MM.1S (cell line): ENCODE measurements at regions not wholly inside any gene's neighbourhood (a gene's known extent, or its start where the extent isn't known, plus 50 kb on each side); places are given as distances from the start of the nearest gene placed in this dataset.

Experiments used
- EZH2 ChIP-seq: fragments of 300-600 bp; sonication (generic); optimal IDR thresholded peaks from 2 replicates; pipeline ENCODE3; 2017; ENCODE audit warnings: low read depth, mild to moderate bottlenecking, antibody characterized with exemption, low read length, mixed read lengths
- TF ChIP-seq, protein P1 (sequence below): fragments of 300-600 bp; sonication (generic); IDR thresholded peaks from 2 replicates; pipeline ENCODE4 v1.5.1; 2016; ENCODE audit warnings: antibody characterized with exemption, low read length, mixed read lengths

DNA sequence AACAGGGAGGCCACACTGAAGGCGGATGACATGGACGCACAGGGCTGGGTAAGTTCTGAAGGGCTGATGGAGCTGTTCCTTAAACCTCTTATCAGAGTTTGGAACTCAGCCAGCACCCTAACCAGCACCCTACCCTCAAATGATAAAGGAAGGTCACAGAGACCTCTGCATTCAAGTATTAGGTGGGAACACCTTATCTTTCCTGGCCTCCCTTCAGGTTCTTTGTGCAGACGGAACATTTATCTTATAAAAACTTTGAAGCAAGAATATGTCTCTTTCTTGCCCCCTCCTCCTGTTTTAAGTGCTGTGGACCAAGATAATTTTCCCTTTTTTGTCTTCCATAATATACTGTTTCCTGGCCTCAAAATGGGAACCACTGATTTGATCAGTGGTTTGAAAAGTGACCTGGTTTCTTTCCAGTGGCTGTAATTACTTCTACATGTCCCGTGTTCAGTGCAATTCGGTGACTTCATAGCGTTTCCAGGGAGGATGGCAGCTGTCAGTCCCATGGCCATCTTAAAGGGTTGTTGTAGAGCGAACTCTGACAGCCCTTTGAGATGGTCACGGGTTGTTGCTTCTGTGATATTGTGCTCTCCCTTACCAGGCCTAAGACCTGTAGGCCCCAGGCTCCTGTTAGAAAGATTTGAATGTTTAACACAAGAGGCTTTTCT lies 213.2 kb upstream of the MYLIP start:
- TF ChIP-seq, protein P1, sequence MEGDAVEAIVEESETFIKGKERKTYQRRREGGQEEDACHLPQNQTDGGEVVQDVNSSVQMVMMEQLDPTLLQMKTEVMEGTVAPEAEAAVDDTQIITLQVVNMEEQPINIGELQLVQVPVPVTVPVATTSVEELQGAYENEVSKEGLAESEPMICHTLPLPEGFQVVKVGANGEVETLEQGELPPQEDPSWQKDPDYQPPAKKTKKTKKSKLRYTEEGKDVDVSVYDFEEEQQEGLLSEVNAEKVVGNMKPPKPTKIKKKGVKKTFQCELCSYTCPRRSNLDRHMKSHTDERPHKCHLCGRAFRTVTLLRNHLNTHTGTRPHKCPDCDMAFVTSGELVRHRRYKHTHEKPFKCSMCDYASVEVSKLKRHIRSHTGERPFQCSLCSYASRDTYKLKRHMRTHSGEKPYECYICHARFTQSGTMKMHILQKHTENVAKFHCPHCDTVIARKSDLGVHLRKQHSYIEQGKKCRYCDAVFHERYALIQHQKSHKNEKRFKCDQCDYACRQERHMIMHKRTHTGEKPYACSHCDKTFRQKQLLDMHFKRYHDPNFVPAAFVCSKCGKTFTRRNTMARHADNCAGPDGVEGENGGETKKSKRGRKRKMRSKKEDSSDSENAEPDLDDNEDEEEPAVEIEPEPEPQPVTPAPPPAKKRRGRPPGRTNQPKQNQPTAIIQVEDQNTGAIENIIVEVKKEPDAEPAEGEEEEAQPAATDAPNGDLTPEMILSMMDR = no peak
- no peak for TF ChIP-seq EZH2
